ENCODE measurements at regions not wholly inside any gene's neighbourhood (a gene's known extent, or its start where the extent isn't known, plus 50 kb on each side); places are given as distances from the start of the nearest gene placed in this dataset.
A peak's percentile ranks its signal among the peaks of the same experiment; 100 is the strongest.

DNA sequence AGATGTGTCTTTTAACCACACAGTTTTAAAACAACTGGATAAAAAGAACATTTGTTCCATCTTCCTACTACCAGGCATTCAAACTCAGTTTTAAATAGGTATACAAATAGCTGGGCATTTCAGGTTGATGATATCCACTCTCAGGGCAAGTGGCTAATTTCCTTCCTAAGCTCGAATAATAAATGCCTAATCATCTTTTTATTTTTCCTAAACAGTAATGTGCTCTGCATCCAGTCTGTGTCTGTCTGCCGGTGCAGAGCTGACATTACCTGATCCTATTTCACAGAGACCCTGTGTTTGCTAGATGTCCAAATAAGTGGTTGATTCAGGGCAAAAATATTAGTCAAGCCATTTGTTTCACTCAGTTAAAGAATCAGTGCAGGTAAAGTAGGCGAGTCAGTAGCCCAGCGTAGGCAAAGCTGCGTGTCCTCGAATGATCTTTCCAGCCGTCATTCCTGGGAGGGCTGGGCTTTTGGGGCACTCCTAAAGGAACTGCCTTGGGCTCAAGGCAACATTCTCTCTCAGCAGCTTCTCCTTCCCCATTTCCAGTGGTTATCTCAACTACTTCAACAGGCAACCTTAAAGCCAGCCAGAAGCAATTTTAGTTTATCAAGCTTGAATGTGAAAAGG is 74.2 kb upstream of the BMP2 start:
- DNase-seq (ENCODE audit: low read depth): no peak

DNA sequence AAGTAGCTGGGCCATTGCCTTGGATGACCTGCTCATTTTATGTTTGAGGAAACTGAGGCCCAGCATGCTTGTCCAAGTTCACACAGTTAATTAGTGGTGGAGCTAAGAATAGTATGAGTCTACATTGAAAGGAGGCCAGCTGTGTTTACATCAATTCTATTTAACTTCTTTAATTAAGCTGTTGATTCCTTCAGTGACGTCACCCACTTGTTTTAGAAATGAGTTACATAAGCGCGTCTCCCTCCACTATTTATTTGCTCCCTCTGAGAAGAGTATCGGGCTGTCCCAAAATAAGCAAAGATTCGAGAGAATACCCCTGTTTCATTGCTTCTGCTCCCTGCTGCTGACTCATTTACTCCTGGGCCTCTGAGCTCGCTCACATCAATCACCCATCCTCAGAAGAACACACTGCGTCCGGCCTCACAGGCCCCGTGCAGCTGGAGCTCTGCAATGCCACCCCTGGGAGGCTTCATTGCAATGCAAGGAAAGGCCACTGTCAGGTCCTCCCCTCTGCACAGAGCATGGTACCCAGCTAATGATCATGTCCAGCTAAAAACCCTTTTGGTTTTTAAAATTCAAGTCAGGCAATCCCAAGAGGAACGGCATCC is 74.8 kb upstream of the BMP2 start:
- no peak for DNase-seq (ENCODE audit: low read depth)

DNA sequence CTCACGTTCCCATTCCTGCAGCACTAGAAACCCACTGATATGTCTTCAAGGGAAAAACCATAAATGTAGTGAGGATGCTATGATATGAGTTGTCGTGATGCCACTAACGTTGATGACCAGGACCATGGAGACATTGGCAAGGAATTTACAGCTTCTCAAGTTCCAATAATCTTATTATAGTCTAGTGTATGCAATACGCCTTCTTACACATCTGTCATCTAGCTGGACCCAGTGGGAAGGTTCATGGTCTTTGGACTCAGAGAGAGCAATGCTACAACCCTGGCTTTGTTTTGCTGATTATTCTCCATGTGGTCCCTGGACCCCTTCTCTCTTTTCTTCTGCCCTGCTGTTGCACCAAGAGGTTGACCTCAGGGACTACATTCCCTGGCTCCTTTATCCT is 76.0 kb upstream of the BMP2 start:
- no peak for DNase-seq (ENCODE audit: low read depth)

DNA sequence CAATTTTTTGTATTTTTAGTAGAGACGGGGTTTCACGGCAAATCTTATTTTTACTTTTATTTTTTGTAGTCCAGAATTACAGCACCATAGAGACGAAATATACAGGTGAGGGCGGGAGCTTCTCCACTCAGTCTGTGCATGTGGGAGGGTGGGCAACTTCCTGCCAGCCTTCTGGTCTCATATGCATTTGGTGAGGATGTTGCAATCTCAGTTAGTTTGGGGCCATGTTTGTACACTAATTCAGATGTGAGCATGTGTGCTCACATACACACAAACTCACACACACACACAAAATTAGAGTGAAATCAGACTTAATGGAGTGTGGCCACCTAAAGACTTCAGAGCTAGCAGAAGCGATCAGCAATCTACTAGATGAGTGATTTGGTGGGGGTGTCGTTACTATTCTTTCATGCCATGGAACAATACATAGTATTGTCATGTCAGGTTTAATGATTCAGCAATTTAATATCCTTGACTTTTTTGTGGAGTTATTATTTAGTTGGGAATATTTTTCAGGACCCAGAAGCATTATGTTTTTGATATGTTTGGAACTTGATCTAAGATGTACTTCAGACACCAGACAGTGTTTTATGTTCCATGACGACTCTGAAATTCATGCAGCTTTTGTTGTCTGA is 78.0 kb upstream of the BMP2 start:
- DNase-seq (ENCODE audit: low read depth): no peak

DNA sequence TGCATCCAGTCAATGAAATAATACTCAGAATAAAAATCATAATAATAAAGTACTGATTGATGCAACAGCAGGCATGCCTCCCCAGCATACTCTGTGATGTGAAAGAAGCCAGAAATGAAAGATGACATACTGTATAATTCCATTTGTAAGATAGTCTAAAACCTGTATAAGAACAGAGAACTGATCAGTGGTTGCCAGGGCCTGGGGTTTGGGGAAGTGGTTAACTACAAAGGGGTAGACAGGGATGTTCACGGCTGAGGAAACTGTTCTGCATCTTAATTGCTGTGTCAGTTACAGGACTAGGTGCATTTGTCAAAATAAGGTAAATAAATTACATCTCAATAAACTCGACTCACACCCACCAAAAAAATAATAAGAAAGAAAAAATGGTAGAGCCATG is 81.3 kb upstream of the BMP2 start:
- no peak for DNase-seq (ENCODE audit: low read depth)

DNA sequence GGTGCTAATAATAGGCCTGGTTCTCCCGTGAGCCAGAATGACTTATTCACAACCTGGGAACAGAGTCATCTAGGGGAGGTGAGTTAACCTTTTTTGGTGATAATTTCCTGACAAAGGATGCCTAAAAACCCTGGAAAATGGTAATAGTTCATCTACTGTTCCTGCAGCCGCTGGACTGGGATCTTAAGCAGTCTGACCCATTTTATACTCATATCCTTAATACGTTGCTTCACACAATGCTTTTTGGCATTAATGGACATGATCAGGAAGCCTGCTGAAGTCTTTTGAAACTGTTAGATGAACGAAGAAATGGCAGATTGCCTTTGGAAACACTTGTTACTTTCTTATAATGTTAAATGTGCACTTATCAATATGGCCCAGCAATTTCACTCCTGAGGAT is 81.9 kb upstream of the BMP2 start:
- DNase-seq (ENCODE audit: low read depth): no peak

DNA sequence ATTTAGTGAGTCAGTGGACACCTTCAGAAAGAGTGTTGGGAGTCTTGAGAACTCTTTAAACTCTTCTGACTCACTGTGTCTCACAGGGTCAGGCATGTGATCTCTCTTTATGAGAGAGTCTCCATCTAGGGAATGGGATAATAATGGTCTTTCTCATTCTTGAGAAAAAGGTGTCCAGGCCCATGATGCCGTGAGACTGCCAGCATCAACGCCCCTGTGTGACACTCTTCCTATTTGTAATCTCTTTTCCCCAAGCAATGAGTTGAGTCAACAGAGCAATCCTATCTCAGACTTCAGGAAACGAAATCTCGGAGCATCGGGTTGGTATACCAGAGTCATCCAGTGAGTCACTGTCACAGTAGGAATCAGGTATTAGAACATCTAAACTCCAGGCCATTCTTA is 82.3 kb upstream of the BMP2 start:
- DNase-seq (ENCODE audit: low read depth): no peak

DNA sequence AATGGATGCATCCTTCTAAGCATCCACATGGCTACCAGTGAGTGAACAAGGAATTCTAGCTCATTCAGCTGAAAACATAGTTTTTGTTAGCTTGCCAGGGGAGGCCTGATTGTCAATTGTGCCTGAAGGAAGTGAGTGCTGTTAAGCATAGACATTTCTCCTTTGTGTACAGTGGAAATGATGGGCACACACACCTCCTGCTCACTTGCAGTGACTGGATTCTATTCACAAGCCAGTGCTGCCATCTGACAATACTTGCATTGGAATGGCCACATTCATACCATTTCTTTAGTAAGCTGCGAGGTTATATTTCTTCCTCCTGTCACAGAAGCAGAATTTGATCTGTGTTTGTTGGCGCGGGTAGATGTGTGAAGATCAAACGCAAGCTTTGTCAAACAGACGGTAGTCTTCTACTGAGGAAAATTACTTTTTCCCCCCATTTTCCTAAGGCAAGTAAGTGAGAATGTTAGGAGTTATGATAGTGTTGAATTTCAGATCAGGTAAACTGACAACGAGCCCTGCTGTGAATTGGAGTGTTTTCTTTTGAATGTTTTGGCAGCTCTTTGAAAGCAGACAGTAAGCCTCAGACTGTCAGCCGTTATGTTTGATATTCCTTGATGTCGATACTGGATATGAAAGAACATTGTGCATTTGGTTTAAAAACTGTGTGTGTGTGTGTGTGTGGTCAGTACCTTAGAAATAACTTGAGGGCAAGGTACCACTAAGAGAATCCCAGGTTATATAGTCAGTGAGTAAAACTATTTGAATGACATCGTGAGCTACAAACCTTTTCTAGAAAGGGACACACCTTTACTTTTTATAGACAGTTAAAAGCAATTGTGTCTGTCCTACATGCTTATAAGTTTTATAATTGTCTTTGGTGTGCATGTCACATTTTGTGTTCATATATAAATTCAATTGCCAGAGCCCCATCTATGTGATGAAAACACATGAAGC is 84.2 kb upstream of the BMP2 start:
- DNase-seq (ENCODE audit: low read depth): no peak

DNA sequence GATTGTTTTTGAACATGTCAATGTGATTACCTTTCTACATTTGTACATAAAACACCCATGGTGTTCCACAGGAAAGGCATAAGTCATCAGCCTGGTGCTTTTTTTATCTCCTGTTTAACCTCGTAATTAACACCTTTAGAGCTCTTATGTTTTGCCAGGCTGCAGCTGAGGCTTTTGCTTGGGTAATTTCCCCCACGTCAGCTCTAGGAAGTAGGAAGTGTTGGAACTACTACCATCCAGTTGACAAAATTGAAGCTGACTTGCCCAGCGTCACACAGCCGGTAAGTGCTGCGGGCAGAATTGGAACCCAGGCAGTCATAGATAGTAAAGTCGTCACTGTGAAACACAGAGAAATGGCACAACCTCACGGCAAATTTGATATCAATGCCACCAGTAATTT is 86.6 kb upstream of the BMP2 start:
- no peak for DNase-seq (ENCODE audit: low read depth)

DNA sequence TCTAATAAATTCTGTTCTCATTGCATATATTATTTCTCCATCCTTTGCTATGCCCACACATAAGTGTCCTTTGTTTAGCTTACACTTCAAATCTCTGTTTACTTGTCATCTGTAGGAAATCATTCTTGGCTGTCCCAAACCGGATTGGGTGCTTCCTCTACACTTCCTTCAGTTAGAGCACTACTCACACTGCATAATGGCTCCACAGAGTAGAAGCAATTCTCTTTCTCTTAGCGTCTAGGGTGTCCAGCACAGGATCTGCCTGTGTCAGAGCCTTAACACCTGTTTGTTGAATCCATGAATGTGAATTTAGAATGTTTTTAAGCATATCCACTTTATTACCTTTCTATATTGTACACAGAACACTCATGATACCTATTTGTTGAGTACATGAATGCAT is 87.0 kb upstream of the BMP2 start:
- no peak for DNase-seq (ENCODE audit: low read depth)

DNA sequence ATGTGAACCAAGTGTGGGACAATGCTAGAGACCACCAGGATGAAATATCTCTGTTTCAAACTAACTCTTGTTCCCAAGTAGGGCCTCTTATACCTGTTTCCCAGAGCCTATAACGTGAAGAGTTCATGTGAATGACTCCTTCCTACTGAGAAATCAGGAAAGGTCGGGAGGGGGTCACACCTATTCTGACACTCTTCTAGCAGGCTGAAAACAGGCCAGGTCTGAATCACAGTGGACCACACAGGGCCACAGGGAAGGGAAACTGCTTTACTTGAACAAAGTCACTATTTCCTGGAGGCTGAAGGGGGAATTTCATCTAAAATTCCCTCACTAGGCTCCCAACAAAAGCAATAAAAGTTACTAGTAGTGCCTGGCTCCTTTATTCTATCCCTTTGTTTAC is 88.4 kb upstream of the BMP2 start:
- DNase-seq (ENCODE audit: low read depth): no peak

DNA sequence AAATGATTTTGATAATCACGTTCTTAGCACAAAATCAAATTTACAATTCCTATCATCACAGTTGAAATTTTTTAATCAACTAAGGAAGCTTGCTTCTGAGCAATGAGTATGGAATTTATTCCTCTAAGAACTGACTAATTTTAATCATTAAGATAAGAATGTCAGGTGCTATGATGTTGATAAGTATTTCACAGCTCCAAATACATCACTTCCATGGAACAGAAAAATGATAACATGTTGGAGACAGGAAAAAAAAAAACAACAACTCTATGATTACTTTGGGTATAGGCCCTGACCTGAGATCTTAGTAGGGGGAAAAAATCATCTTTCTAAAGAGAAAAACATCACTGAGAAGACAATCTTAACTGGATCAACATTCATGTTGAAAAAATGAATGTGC is 89.4 kb upstream of the BMP2 start:
- DNase-seq (ENCODE audit: low read depth): no peak

DNA sequence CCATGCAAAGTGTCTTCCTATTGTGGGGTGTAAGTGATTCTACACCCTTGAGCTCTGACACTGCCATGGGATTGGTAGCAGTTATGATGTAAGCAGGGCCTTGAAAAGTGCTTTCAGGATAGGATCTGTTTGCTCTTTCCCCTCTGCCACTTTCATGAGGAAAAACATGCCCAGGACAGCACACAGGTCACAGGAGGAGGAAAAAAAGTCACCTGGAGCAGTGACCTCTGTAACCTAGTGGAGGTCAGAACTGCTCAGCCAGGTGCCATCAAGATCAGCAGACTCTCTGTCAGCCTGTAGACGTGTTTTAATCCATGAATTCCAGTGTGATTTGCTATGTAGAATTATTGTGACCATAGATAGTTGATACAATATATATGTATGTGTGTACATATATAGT is 92.7 kb upstream of the BMP2 start:
- DNase-seq (ENCODE audit: low read depth): no peak

DNA sequence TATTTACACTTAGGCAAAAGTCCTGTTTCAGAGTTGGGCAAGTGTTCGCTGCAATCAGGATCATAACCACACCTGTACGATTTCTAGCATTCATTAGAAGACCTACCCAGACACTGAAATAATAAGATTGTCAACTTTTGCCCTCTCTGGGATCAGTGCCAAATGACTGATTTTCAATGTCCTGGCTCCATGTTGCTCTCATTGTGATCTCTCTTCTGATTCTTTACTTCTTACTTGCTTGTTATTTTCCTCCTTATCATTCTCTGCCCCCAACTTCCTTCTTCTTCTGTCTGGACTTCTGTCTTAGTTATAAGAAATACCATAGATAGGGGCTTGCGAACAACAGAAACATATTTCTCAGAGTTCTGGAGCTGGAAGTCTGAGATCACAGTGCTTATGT is 94.4 kb upstream of the BMP2 start:
- DNase-seq (ENCODE audit: low read depth): no peak

DNA sequence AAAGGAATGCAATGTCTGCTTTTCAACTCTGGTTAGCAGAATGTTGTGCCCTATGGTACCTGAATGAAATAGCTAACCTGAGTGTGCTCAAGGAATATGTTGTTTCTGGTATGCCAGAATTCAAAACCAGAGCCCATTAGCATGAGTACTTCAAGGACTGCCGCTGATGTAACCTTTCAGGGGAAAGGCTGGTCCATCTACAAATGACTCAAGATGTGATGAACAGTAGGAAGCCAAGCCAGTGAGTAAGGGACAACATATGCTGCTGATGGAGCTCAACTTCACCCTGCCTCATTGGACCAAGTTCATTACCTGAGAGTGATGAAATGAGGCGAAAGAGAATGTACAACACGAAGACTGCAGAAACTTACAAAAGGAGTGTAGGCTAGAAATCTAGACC is 95.7 kb upstream of the BMP2 start:
- no peak for DNase-seq (ENCODE audit: low read depth)

DNA sequence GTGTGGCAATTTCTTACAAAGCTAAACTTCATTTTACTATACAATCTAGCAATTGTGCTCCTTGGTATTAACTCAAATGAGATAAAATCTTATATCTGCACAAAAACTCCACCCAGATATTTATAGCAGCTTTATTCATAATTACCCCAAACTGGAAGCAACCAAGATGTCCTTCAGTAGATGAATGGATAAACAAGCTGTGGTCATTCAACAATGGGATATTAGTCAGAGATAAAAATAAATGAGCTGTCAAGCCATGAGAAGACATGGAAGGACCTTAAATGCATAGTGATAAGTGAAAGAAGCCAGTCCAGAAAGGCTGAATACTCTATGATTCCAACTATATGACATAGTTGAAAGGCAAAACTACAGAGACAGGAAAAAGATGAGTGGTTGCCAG is 98.9 kb upstream of the BMP2 start:
- DNase-seq (ENCODE audit: low read depth): no peak

DNA sequence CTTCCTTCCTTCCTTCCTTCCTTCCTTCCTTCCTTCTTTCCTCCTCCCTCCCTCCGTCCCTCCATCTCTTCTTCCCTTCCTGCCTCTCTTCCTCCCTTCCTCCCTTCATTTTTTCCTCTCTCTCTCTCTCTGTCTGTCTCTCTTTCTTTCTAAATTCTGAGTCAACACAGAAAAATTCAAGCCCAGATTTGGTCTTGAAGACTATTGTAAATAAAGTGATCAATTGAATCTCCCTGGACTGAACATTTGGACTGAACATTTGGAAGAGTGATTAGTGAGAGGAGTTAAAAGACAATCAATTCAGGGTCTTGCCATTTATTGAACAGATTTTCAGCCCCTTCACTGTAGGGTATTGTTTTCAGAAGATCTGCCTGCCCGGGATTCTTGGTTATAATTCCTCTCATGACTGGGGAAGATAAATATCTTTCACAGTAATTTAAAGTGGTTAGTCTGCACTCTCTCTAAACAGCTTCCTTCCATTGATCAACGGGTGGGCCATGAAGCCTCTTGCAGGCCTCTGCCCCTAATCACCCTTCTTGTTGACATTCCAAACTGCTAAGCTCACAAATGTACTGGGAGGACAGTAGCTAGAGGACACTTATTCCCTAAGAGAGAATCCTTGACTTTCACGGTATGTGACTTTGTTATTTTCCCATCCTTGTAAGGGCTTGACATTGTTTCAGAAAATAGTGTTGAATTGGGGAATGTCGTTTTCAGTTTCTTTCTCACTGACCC is 101.7 kb upstream of the BMP2 start:
- DNase-seq (ENCODE audit: low read depth): no peak

DNA sequence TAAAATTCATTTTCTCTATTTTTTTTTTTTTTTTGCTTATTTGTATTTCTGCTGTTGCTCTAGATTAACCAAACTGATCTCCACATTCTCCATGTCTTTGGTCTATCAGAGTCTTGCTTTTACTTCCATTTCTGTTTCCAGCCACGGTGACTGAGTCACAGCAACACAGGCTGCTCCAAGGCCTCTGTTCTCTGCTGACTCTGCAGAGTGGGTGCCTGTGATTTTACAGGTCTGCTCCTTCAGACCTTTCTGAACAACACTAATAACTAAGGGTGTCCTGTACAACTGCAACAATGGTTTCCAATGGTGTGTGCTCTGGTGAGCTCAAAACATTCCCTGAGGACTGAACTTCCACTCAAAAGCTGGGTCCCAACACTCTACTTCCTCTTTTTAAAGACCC is 102.3 kb upstream of the BMP2 start:
- no peak for DNase-seq (ENCODE audit: low read depth)

DNA sequence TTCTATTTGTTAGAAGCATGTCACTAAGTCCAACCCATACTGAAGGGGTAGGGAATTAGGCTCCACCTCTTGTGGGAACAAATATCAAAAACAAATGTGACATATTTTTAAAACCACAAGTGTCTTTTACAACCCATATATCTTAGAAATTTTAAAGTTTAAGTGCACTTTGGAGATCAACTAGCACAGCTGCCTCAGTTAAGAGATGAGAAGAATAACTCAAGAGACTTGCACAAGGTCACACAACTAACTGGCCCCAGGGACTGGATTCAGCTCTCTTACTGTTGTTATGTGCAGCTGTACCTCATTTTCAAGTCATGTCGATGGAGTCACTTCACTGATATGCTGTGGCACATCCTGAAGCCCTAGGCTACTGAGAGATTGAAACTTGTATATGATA is 102.9 kb upstream of the BMP2 start:
- no peak for DNase-seq (ENCODE audit: low read depth)

DNA sequence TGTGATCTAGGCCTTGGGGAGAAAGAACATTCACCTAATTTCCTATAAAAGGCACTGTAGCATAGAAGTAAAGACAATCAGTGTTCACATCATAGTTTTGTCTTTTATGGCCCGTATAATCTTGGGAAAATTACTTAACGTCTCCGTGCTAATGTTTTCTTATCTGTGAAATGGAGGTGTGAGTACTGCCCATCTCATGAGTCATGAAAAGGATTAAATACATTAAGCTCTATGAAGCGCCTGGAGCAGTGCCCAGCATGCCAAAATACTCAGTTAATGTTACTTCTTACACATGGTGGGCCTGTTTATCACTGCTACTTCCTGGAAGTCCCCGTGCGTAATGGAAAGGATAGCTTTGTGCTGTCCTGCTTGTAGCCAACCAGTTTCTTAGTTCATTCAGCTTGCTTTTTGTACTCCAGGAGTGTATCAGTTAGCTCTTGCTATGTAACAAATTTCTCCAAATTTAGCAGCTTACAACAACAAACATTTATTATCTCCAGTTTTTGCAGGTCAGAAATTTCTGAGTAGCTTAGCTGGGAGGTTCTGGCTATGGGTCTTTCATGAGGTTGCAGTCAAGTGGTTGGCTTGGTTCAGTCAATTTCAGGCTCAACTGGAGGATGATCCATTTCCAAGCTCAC is 103.6 kb upstream of the BMP2 start:
- peak; percentile 7 for DNase-seq (ENCODE audit: low read depth)

DNA sequence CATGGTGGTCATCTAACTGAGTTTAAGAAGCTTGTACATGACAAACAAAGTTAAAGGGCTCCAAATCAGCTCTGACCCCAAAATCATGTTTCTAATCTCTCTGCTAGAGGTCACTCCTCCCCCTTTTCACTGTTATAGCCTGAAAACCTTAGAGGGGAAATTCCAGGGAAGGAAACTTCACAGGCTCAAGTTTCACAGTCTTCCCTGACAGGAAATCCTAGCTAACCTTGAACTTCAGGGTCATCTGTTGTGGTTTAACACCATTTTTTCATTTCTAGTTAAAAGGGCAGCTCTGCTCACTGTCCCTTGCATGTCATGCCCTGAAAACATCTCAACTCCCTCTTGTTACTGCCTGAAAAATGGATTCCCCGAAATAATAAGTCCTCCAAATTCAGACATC is 104.4 kb upstream of the BMP2 start:
- DNase-seq (ENCODE audit: low read depth): no peak

DNA sequence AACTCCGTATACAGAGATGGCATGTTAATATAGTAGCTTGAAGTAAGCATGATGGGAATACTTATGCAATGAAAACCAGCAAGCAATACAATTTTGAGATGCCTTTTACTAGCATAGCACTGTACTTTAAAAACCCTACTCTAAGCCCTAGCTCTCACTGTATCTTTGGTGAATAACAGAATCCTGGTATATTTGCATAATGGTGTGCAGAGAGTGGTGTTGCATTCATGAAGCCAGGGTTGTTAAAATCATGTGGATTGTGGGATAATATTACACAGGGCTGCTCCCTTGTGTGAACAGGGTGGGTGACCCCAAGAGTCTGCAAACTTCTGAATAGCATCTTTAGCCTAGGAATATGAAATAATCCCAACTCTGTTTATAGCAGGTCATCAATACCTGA is 105.2 kb upstream of the BMP2 start:
- DNase-seq (ENCODE audit: low read depth): no peak
